ENCODE measurements at regions not wholly inside any gene's neighbourhood (a gene's known extent, or its start where the extent isn't known, plus 50 kb on each side); places are given as distances from the start of the nearest gene placed in this dataset.
A peak's percentile ranks its signal among the peaks of the same experiment; 100 is the strongest.

- no peak overlapping the region for H3K27ac Mint-ChIP-seq (ENCODE audit: low read depth, unreplicated experiment)
- ChIA-PET CTCF (interaction anchor here (0.9 kb wide), 1 partner anchor 1639 kb away, joined by 3 read pairs; no protein-coding TSS in a partner anchor), POLR2A (interaction anchor here (0.6 kb wide), 1 partner anchor 1379 kb away, joined by 3 read pairs; no protein-coding TSS in a partner anchor)
- no TSS peak for BruUV-seq (replicated peaks)
- H3K4me3 Mint-ChIP-seq (ENCODE audit: unreplicated experiment) = no peak overlapping the region
- H3K36me3 Mint-ChIP-seq (ENCODE audit: insufficient read depth, unreplicated experiment) = no peaks in the 10 kb centered on the region
- no peak for TF ChIP-seq CTCF (IDR thresholded peaks at IDR 0.05; ENCODE audit: unreplicated experiment)
- no peaks in the 10 kb centered on the region for H3K9me3 Mint-ChIP-seq (ENCODE audit: unreplicated experiment)
- intact Hi-C loops (cut with micrococcal nuclease) = no loop called here
- DNase-seq (ENCODE audit: unreplicated experiment) = peak; percentile 85
- peaks cover 7% of the 10 kb centered on the region for H3K27me3 Mint-ChIP-seq (ENCODE audit: insufficient read depth, unreplicated experiment)
- peaks cover 15% of the 10 kb centered on the region for H3K4me1 Mint-ChIP-seq (ENCODE audit: insufficient read depth, unreplicated experiment)
Observed at GRCh38 chrX:14409341-14409740, 120.0 kb upstream of the GLRA2 start.

- Mint-ChIP-seq H3K4me1 (ENCODE audit: insufficient read depth, unreplicated experiment) (peaks cover 13% of the 10 kb centered on the region), H3K27ac (ENCODE audit: low read depth, unreplicated experiment) (no peak overlapping the region), H3K27me3 (ENCODE audit: insufficient read depth, unreplicated experiment) (no peaks in the 10 kb centered on the region), H3K9me3 (ENCODE audit: unreplicated experiment) (no peaks in the 10 kb centered on the region), H3K36me3 (ENCODE audit: insufficient read depth, unreplicated experiment) (no peaks in the 10 kb centered on the region), H3K4me3 (ENCODE audit: unreplicated experiment) (no peak overlapping the region)
- POLR2A ChIA-PET = no interaction called here
- TF ChIP-seq CTCF (IDR thresholded peaks at IDR 0.05; ENCODE audit: unreplicated experiment) = no peak
- intact Hi-C loops (cut with micrococcal nuclease) = no loop called here
- BruUV-seq (replicated peaks) = no TSS peak
- CTCF ChIA-PET = interaction anchor here (0.7 kb wide), 1 partner anchor 790 kb away, joined by 3 read pairs; no protein-coding TSS in a partner anchor
- DNase-seq (ENCODE audit: unreplicated experiment) = no peak
Observed at GRCh38 chrX:14406225-14406624, 123.1 kb upstream of the GLRA2 start.

- intact Hi-C loops (cut with micrococcal nuclease) = no loop called here
- POLR2A ChIA-PET = interaction anchor here (0.8 kb wide), 1 partner anchor 46 kb away, joined by 3 read pairs; no protein-coding TSS in a partner anchor
- peak overlapping the region; percentile 78 for H3K27ac Mint-ChIP-seq (ENCODE audit: low read depth, unreplicated experiment)
- H3K9me3 Mint-ChIP-seq (ENCODE audit: unreplicated experiment) = peaks cover 3% of the 10 kb centered on the region
- no peak overlapping the region for H3K4me3 Mint-ChIP-seq (ENCODE audit: unreplicated experiment)
- peaks cover 8% of the 10 kb centered on the region for H3K4me1 Mint-ChIP-seq (ENCODE audit: insufficient read depth, unreplicated experiment)
- no peaks in the 10 kb centered on the region for H3K27me3 Mint-ChIP-seq (ENCODE audit: insufficient read depth, unreplicated experiment)
- BruUV-seq (replicated peaks) = no TSS peak
- CTCF ChIA-PET = no interaction called here
- DNase-seq (ENCODE audit: unreplicated experiment) = peak; percentile 78
- H3K36me3 Mint-ChIP-seq (ENCODE audit: insufficient read depth, unreplicated experiment) = peaks cover 6% of the 10 kb centered on the region
- no peak for TF ChIP-seq CTCF (IDR thresholded peaks at IDR 0.05; ENCODE audit: unreplicated experiment)
Observed at GRCh38 chrX:14398725-14399124, 130.6 kb upstream of the GLRA2 start.

- H3K4me3 Mint-ChIP-seq (ENCODE audit: unreplicated experiment) = no peak overlapping the region
- H3K27ac Mint-ChIP-seq (ENCODE audit: low read depth, unreplicated experiment) = no peak overlapping the region
- no peak for TF ChIP-seq CTCF (IDR thresholded peaks at IDR 0.05; ENCODE audit: unreplicated experiment)
- no peaks in the 10 kb centered on the region for H3K27me3 Mint-ChIP-seq (ENCODE audit: insufficient read depth, unreplicated experiment)
- ChIA-PET CTCF (no interaction called here), POLR2A (no interaction called here)
- DNase-seq (ENCODE audit: unreplicated experiment) = no peak
- no TSS peak for BruUV-seq (replicated peaks)
- no peaks in the 10 kb centered on the region for H3K4me1 Mint-ChIP-seq (ENCODE audit: insufficient read depth, unreplicated experiment)
- H3K9me3 Mint-ChIP-seq (ENCODE audit: unreplicated experiment) = peaks cover 9% of the 10 kb centered on the region
- intact Hi-C loops (cut with micrococcal nuclease) = no loop called here
- H3K36me3 Mint-ChIP-seq (ENCODE audit: insufficient read depth, unreplicated experiment) = no peaks in the 10 kb centered on the region
Observed at GRCh38 chrX:14389682-14390081, 139.7 kb upstream of the GLRA2 start.
